Left ventricle myocardium inferior (tissue), 1 donor: ENCODE measurements at regions not wholly inside any gene's neighbourhood (a gene's known extent, or its start where the extent isn't known, plus 50 kb on each side); places are given as distances from the start of the nearest gene placed in this dataset.
"Not testable (repeated sequence)": the region's sequence is repeated elsewhere in the genome, so short reads cannot be mapped to it uniquely, and the experiment has no call there.

Source experiments
- DNase-seq: peaks from one replicate; pipeline ENCODE4 v3.0.0-alpha.2; 2020
- H3K27ac ChIP-seq: fragments of 200-600 bp; replicated peaks from 2 replicates; pipeline ENCODE4 v1.8.0; 2021
- H3K27me3 ChIP-seq: fragments of 200-600 bp; 2 replicates; pipeline ENCODE4 v1.8.0; 2021; ENCODE audit warnings: low read depth
- H3K36me3 ChIP-seq: fragments of 200-600 bp; 2 replicates; pipeline ENCODE4 v1.8.0; 2021
- H3K4me1 ChIP-seq: fragments of 200-600 bp; 2 replicates; pipeline ENCODE4 v1.8.0; 2021
- H3K4me3 ChIP-seq: fragments of 200-600 bp; 2 replicates; pipeline ENCODE4 v1.8.0; 2021; ENCODE audit warnings: mild to moderate bottlenecking, moderate library complexity
- H3K9me3 ChIP-seq: fragments of 200-600 bp; replicated peaks from 2 replicates; pipeline ENCODE4 v1.8.0; 2021
- CTCF ChIP-seq: fragments of 200-600 bp; IDR thresholded peaks from 2 replicates; pipeline ENCODE4 v1.8.0; 2021; ENCODE audit warnings: antibody characterized with exemption, mild to moderate bottlenecking, borderline replicate concordance
- intact Hi-C: fragments of 100-400 bp; cut with micrococcal nuclease; formaldehyde crosslinking; loops from one replicate; pipeline ENCODE4 v1.11.0; 2022
- donor health status: DM: no; HTN: yes; CAD: no; lungs with severe emphysema.

- Histone ChIP-seq H3K4me1 (no peaks in the 10 kb centered on the region), H3K27me3 (no peaks in the 10 kb centered on the region), H3K36me3 (no peaks in the 10 kb centered on the region), H3K9me3 (peaks cover 4% of the 10 kb centered on the region), H3K27ac (no peak overlapping the region), H3K4me3 (no peak overlapping the region)
- no peak for DNase-seq
- intact Hi-C loops = no loop called here
- no peak for TF ChIP-seq CTCF
Measured at GRCh38 chr10:25869067-25869591, 64.9 kb upstream of the MYO3A start.

GRCh38 chr10:25869609-25870008 is 64.4 kb upstream of the MYO3A start:
- DNase-seq = no peak
- H3K9me3 ChIP-seq = no peaks in the 10 kb centered on the region
- no peak overlapping the region for H3K4me3 ChIP-seq
- intact Hi-C loops = no loop called here
- H3K27me3 ChIP-seq = no peaks in the 10 kb centered on the region
- H3K36me3 ChIP-seq = no peaks in the 10 kb centered on the region
- no peaks in the 10 kb centered on the region for H3K4me1 ChIP-seq
- no peak for TF ChIP-seq CTCF
- H3K27ac ChIP-seq = no peak overlapping the region

GRCh38 chr10:25874402-25874801 is 59.6 kb upstream of the MYO3A start:
- DNase-seq, H3K9me3 ChIP-seq, H3K27me3 ChIP-seq, H3K4me3 ChIP-seq, intact Hi-C loops, H3K4me1 ChIP-seq, H3K27ac ChIP-seq, H3K36me3 ChIP-seq: not testable (repeated sequence)

- intact Hi-C loops = no loop called here
- H3K36me3 ChIP-seq = no peaks in the 10 kb centered on the region
- H3K4me3 ChIP-seq = no peak overlapping the region
- peak; percentile 51 for DNase-seq
- H3K9me3 ChIP-seq = no peaks in the 10 kb centered on the region
- no peaks in the 10 kb centered on the region for H3K27me3 ChIP-seq
- no peak overlapping the region for H3K27ac ChIP-seq
- no peaks in the 10 kb centered on the region for H3K4me1 ChIP-seq
- peak; percentile 92 for TF ChIP-seq CTCF
Measured at GRCh38 chr10:25875556-25876165, 58.4 kb upstream of the MYO3A start.

GRCh38 chr10:25877296-25877695 is 56.7 kb upstream of the MYO3A start:
- intact Hi-C loops = no loop called here
- DNase-seq = no peak
- H3K36me3 ChIP-seq = no peaks in the 10 kb centered on the region
- no peaks in the 10 kb centered on the region for H3K27me3 ChIP-seq
- H3K9me3 ChIP-seq = no peaks in the 10 kb centered on the region
- no peak for TF ChIP-seq CTCF
- no peak overlapping the region for H3K27ac ChIP-seq
- H3K4me3 ChIP-seq = no peak overlapping the region
- H3K4me1 ChIP-seq = no peaks in the 10 kb centered on the region
